SK-N-SH (cell line): ENCODE measurements at regions not wholly inside any gene's neighbourhood (a gene's known extent, or its start where the extent isn't known, plus 50 kb on each side); places are given as distances from the start of the nearest gene placed in this dataset.

Experiments
- CTCF ChIA-PET: fragments of 300-600, 350-600 bp; formaldehyde crosslinking; extraction: SDS; loops from one replicate; lab custom pipeline; 2021; lab: Yijun Ruan, JAX
- POLR2A ChIA-PET: fragments of 350-600 bp; sonication (Branson Sonifier 250); formaldehyde crosslinking; extraction: SDS; loops from one replicate; lab custom pipeline; 2020; ENCODE audit warnings: antibody characterized with exemption, inconsistent platforms; lab: Yijun Ruan, JAX
- DNase-seq: peaks from one replicate; pipeline ENCODE4 v3.0.0; 2012
- H2AFZ ChIP-seq: fragments of 200-600 bp; sonication (generic); 2 replicates; pipeline ENCODE4 v1.8.1; 2016; ENCODE audit warnings: antibody characterized with exemption, mild to moderate bottlenecking, low read depth
- H3F3A ChIP-seq: fragments of 200-600 bp; sonication (generic); replicated peaks from 2 replicates; pipeline ENCODE3; 2016; ENCODE audit warnings: antibody characterized with exemption, mild to moderate bottlenecking; ENCODE audit not compliant: insufficient read depth
- H3K27ac ChIP-seq, 2 experiments: fragments of 200-500 bp in 1 of 2; fragments of 200-600 bp in 1 of 2; sonication (Bioruptor generic) in 1 of 2; sonication (generic), shearing (Covaris generic) in 1 of 2; 2 replicates each; pipeline versions ENCODE4 v1.5.1 to v1.6.1; 2014 to 2016; ENCODE audit warnings: low read depth in 2 of 2, inconsistent platforms in 1 of 2, low read length in 1 of 2, mild to moderate bottlenecking in 1 of 2, mixed read lengths in 1 of 2
- H3K27me3 ChIP-seq: fragments of 200-600 bp; sonication (generic), shearing (Covaris generic); 2 replicates; pipeline ENCODE4 v1.6.1; 2016; ENCODE audit warnings: mixed run types; ENCODE audit not compliant: insufficient read depth
- H3K36me3 ChIP-seq, 2 experiments: fragments of 200-500 bp in 1 of 2; fragments of 200-600 bp in 1 of 2; sonication (Bioruptor generic) in 1 of 2; sonication (generic) in 1 of 2; replicated peaks in 1 of 2; 2 replicates each; pipeline versions ENCODE3 to v1.5.1; 2014 to 2016; ENCODE audit warnings: low read length in 1 of 2, mild to moderate bottlenecking in 1 of 2; ENCODE audit not compliant: insufficient read depth in 2 of 2, control insufficient read depth in 1 of 2
- H3K4me1 ChIP-seq, 2 experiments: fragments of 200-500 bp in 1 of 2; fragments of 200-600 bp in 1 of 2; sonication (Bioruptor generic) in 1 of 2; sonication (generic), shearing (Covaris generic) in 1 of 2; 2 replicates each; pipeline versions ENCODE4 v1.5.1 to v1.6.1; 2014 to 2016; ENCODE audit warnings: low read depth in 1 of 2, low read length in 1 of 2, mixed run types in 1 of 2; ENCODE audit not compliant: insufficient read depth in 2 of 2, control insufficient read depth in 1 of 2
- H3K4me2 ChIP-seq: fragments of 200-600 bp; sonication (generic), shearing (Covaris generic); 2 replicates; pipeline ENCODE4 v1.6.1; 2017; ENCODE audit warnings: mixed run types
- H3K4me3 ChIP-seq, 2 experiments: fragments of 200-500 bp in 1 of 2; fragments of 200-600 bp in 1 of 2; sonication (Bioruptor generic) in 1 of 2; sonication (generic), shearing (Covaris generic) in 1 of 2; 2 replicates each; pipeline versions ENCODE4 v1.5.1 to v1.8.1; 2014 to 2016; ENCODE audit warnings: low read depth in 2 of 2, inconsistent platforms in 1 of 2, low read length in 1 of 2, mild to moderate bottlenecking in 1 of 2, mixed read lengths in 1 of 2, moderate library complexity in 1 of 2
- H3K79me2 ChIP-seq: fragments of 200-600 bp; sonication (generic); 2 replicates; pipeline ENCODE4 v1.8.1; 2017; ENCODE audit warnings: mild to moderate bottlenecking; ENCODE audit not compliant: insufficient read depth
- H3K9ac ChIP-seq: fragments of 200-600 bp; sonication (generic); 2 replicates; pipeline ENCODE4 v1.6.1; 2017; ENCODE audit warnings: mixed run types
- H3K9me2 ChIP-seq: fragments of 200-600 bp; sonication (generic); 2 replicates; pipeline ENCODE4 v1.6.1; 2017; ENCODE audit warnings: mixed run types
- H3K9me3 ChIP-seq: fragments of 200-600 bp; sonication (generic); 2 replicates; pipeline ENCODE4 v1.6.1; 2017; ENCODE audit warnings: mixed run types, mild to moderate bottlenecking, moderate library complexity
- H4K20me1 ChIP-seq: fragments of 200-600 bp; sonication (generic); 2 replicates; pipeline ENCODE4 v1.6.1; 2017; ENCODE audit warnings: mild to moderate bottlenecking, mixed run types; ENCODE audit not compliant: insufficient read depth
- EP300 ChIP-seq, 2 experiments: IDR thresholded peaks; 2 replicates each; pipeline versions ENCODE4 v1.4.0 to v1.6.1; 2012; ENCODE audit warnings: borderline replicate concordance in 1 of 2, low read depth in 1 of 2, low read length in 1 of 2
- FOSL2 ChIP-seq: IDR thresholded peaks from 2 replicates; pipeline ENCODE4 v1.4.0; 2012; ENCODE audit warnings: low read depth, mild to moderate bottlenecking, moderate library complexity, borderline replicate concordance
- FOXJ3 ChIP-seq: sonication (generic); formaldehyde crosslinking; IDR thresholded peaks from 2 replicates; pipeline ENCODE4 v1.5.1; 2020; ENCODE audit warnings: mild to moderate bottlenecking, missing genetic modification reagents
- FOXM1 ChIP-seq: IDR thresholded peaks from 2 replicates; pipeline ENCODE4 v1.4.0; 2012; ENCODE audit warnings: low read depth, mild to moderate bottlenecking
- GABPA ChIP-seq: IDR thresholded peaks from 2 replicates; pipeline ENCODE4 v1.4.0; 2012; ENCODE audit warnings: low read depth, mild to moderate bottlenecking
- GATA2 ChIP-seq: sonication (generic); formaldehyde crosslinking; IDR thresholded peaks from 2 replicates; pipeline ENCODE4 v1.5.0; 2020; ENCODE audit warnings: mild to moderate bottlenecking, missing genetic modification reagents
- MEF2A ChIP-seq: IDR thresholded peaks from 2 replicates; pipeline ENCODE4 v1.4.0; 2012; ENCODE audit warnings: low read depth, borderline replicate concordance
- MXI1 ChIP-seq: IDR thresholded peaks from 2 replicates; pipeline ENCODE4 v1.6.1; 2012; ENCODE audit warnings: mild to moderate bottlenecking, low read depth, low read length, improper control_type of control experiment
- NRF1 ChIP-seq: IDR thresholded peaks from 2 replicates; pipeline ENCODE4 v1.6.1; 2012; ENCODE audit warnings: low read depth, mild to moderate bottlenecking, low read length
- RAD21 ChIP-seq: IDR thresholded peaks from 2 replicates; pipeline ENCODE4 v1.6.1; 2012; ENCODE audit warnings: mild to moderate bottlenecking, low read length
- RFX5 ChIP-seq: IDR thresholded peaks from 2 replicates; pipeline ENCODE4 v1.6.1; 2012; ENCODE audit warnings: mild to moderate bottlenecking, improper control_type of control experiment, low read length
- SMC3 ChIP-seq: IDR thresholded peaks from 2 replicates; pipeline ENCODE4 v1.6.1; 2012; ENCODE audit warnings: low read depth, low read length, improper control_type of control experiment
- TAF1 ChIP-seq: IDR thresholded peaks from 2 replicates; pipeline ENCODE4 v1.6.1; 2012; ENCODE audit warnings: low read depth, mild to moderate bottlenecking, low read length, moderate library complexity, borderline replicate concordance
- TCF12 ChIP-seq: IDR thresholded peaks from 2 replicates; pipeline ENCODE4 v1.4.0; 2012
- TEAD4 ChIP-seq: IDR thresholded peaks from 2 replicates; pipeline ENCODE4 v1.4.0; 2012; ENCODE audit warnings: mild to moderate bottlenecking, borderline replicate concordance; ENCODE audit not compliant: insufficient read depth
- USF2 ChIP-seq: fragments of 150-350 bp; IDR thresholded peaks from 2 replicates; pipeline ENCODE4 v1.6.1; 2017; ENCODE audit warnings: antibody characterized with exemption, low read length, low read depth, borderline replicate concordance
- WGBS: methylation state at CpG from one replicate; pipeline ENCODE4 v1.1.6; 2017; ENCODE audit warnings: low lambda C conversion rate; 5-methylcytosine and 5-hydroxymethylcytosine counted together
- TF ChIP-seq, protein P1 (sequence below): IDR thresholded peaks from 2 replicates; pipeline ENCODE4 v1.6.1; 2012; ENCODE audit warnings: mild to moderate bottlenecking, low read depth, low read length, moderate library complexity
- TF ChIP-seq, protein P2 (sequence below): IDR thresholded peaks from 2 replicates; pipeline ENCODE4 v1.4.0; 2012; ENCODE audit warnings: low read depth, borderline replicate concordance

GRCh38 chr9:23587433-23587832 is 238.6 kb downstream of the ELAVL2 start (continued):
- TF ChIP-seq, protein P1, sequence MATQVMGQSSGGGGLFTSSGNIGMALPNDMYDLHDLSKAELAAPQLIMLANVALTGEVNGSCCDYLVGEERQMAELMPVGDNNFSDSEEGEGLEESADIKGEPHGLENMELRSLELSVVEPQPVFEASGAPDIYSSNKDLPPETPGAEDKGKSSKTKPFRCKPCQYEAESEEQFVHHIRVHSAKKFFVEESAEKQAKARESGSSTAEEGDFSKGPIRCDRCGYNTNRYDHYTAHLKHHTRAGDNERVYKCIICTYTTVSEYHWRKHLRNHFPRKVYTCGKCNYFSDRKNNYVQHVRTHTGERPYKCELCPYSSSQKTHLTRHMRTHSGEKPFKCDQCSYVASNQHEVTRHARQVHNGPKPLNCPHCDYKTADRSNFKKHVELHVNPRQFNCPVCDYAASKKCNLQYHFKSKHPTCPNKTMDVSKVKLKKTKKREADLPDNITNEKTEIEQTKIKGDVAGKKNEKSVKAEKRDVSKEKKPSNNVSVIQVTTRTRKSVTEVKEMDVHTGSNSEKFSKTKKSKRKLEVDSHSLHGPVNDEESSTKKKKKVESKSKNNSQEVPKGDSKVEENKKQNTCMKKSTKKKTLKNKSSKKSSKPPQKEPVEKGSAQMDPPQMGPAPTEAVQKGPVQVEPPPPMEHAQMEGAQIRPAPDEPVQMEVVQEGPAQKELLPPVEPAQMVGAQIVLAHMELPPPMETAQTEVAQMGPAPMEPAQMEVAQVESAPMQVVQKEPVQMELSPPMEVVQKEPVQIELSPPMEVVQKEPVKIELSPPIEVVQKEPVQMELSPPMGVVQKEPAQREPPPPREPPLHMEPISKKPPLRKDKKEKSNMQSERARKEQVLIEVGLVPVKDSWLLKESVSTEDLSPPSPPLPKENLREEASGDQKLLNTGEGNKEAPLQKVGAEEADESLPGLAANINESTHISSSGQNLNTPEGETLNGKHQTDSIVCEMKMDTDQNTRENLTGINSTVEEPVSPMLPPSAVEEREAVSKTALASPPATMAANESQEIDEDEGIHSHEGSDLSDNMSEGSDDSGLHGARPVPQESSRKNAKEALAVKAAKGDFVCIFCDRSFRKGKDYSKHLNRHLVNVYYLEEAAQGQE: no peak
- TF ChIP-seq GABPA (no peak), USF2 (no peak), MXI1 (no peak), MEF2A (no peak), RFX5 (no peak), NRF1 (no peak)
- TF ChIP-seq, protein P2, sequence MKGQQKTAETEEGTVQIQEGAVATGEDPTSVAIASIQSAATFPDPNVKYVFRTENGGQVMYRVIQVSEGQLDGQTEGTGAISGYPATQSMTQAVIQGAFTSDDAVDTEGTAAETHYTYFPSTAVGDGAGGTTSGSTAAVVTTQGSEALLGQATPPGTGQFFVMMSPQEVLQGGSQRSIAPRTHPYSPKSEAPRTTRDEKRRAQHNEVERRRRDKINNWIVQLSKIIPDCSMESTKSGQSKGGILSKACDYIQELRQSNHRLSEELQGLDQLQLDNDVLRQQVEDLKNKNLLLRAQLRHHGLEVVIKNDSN: no peak

- Histone ChIP-seq H3K9me3 (no peaks in the 10 kb centered on the region), H3K79me2 (no peaks in the 10 kb centered on the region), H3K4me1 (peaks cover 0 to 9% of the 10 kb centered on the region in 2 experiments; a peak in 2 of 4 replicates), H3K9ac (no peak overlapping the region), H3K36me3 (no peaks in the 10 kb centered on the region), H3K27ac (no peak overlapping the region), H4K20me1 (no peaks in the 10 kb centered on the region), H3K9me2 (no peaks in the 10 kb centered on the region), H3K4me2 (no peak overlapping the region), H3K4me3 (no peak overlapping the region; a peak in 1 of 4 replicates), H3F3A (no peaks in the 10 kb centered on the region), H2AFZ (no peak overlapping the region), H3K27me3 (no peaks in the 10 kb centered on the region)
- 40% methylated on average over 2 of the region's 2 CpGs for WGBS
- ChIA-PET CTCF (interaction anchor here (0.6 to 1.8 kb wide), 4 partner anchors 9 to 742 kb away, joined by 3 to 11 read pairs (median 4); no protein-coding TSS in a partner anchor), POLR2A (no interaction called here)
- no peak for DNase-seq
- TF ChIP-seq GATA2 (CRISPR knock-in tag) (no peak), FOSL2 (no peak), RFX5 (no peak), EP300 (IDR thresholded peaks at IDR 0.05; ENCODE audit: borderline replicate concordance in 1 of 2, low read depth in 1 of 2, low read length in 1 of 2) (no peak), TAF1 (no peak), TCF12 (no peak), MEF2A (no peak), TEAD4 (no peak), SMC3 (no peak), FOXM1 (no peak), RAD21 (no peak), NRF1 (no peak), FOXJ3 (CRISPR knock-in tag) (no peak), USF2 (no peak)
- TF ChIP-seq, protein P2: no peak
Measured at GRCh38 chr9:23587903-23588302, 238.1 kb downstream of the ELAVL2 start.
